GM18502 (cell line): ENCODE measurements at regions not wholly inside any gene's neighbourhood (a gene's known extent, or its start where the extent isn't known, plus 50 kb on each side); places are given as distances from the start of the nearest gene placed in this dataset.

Experiments
- ATAC-seq: cut with Tn5 transposase; IDR thresholded peaks from one replicate; pipeline ENCODE4 v1.9.1; 2021; ENCODE audit warnings: mild to moderate bottlenecking; ENCODE audit not compliant: unreplicated experiment, poor library complexity

DNA sequence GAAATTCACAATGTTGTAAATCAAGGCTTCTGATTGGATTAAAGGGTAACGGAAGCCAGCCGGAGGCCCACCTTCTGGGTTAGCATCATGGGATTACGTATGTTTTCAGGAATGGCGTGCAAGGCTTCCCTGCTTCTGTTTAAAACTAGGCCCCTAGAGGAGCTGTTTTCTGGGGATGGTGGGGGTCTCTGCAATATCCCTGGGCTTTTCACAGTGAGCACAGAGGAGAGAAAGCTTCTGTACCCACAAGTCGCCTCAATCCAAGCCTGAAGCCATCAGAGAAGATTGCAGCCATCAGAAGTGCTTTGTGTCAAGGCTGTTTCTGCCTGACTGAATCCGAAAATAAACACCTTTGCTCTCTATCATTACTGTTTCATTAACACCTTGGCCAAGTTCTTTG lies 226.9 kb upstream of the SMIM21 start:
- ATAC-seq: no peak

DNA sequence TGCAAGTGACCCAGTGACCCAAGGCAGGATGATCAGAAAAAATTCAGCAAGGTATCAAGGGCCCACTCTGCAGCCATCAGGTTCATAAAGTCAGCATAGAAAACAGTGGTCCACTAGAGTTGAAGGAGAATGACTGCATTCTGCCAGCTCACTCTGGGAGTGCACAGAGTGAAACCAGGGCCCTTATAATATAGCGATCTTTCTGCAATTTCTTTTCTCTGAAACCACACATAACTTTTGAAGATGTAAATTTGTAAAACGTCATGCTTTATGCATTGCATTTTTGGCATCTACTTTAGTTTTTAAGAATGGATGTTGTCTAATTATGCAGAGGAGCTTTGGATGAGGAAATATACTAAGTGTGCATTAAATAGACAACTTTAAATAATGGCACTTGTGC lies 225.0 kb upstream of the SMIM21 start:
- no peak for ATAC-seq

DNA sequence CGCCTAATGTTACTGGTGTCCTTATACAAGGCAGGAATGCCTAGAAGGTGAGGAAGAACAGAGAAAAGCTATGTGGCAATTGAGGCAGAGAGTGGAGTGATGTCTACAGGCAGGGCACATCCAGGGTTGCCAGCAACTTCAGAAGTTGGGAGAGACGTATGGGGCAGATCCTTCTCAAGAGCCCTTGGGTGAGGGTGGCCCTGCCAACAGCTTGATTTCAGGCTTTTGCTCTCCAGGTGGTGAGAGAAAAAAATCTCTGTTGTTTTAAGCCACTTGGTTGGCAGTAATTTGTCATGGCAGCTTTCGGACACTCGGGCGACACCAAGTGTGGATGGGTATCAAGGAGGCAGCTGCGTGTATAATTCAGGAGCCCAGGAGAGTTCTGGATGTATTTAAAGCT lies 217.4 kb upstream of the SMIM21 start:
- no peak for ATAC-seq

DNA sequence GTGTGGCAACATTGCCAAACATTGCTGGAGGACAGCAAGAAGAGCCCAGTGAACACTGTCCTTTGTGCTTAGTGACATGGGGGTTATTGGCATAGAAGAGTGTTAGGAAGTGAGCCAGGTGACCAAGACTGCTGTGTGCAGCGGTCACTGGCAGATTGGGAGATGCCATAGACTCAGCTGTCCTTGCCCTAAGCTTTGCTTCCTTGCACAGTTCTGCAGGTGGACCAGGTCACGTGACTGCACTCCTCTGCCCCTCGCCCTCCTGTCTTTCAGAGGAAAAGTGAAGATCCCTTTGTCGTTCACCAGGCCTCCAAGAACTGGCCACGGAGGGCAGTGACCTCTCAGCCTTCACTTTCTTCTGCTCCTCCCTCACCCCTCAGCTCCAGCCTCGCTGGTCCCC lies 215.6 kb upstream of the SMIM21 start:
- no peak for ATAC-seq

DNA sequence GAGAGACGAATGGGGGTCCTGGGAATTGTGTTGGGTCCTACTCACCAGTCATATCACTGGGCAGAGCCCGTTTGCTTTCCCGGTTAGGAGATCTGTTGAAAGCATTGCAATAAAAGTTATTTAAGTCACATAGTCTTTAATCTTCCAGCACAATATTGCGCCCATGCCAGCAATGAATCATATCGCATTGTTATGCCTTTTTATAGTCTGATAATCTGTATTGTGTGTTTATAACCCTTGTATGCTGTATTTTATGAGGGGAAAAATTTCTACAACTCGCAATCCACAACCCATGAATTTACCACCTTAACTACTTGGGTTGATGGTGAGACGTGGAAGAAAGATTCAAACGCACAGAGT lies 211.9 kb upstream of the SMIM21 start:
- ATAC-seq: no peak

DNA sequence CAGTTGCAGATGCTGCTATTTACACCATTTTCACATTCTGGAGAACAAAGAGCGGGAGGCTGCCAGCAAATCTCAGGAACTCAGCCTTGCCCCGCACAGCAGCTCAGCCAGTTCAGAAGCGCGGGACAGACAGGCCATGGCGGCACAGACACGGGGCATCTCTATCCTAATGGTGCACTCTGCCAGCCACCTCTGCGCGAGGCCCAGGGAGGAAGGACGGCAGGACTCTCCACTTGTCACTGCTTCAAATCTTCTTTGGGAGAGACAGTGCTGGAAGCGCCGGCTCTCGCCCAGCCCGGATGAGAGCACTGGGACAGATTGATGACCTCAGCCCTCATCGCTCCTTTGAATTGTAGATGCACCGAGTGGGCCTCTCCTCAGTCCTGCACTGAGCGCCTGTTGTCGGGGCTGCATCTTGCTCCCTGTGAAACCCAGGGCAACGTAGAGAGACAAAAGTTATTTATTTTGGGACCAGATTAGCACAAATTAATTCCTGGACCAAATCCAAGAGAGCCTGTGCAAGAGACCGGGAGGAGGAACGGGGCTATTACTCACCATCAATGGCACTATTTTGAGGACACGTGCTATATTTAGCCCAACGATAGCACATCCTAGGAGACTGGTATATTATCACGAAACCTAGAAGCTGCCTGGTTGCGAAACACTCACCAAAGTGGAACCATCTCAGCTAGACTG lies 211.4 kb upstream of the SMIM21 start:
- ATAC-seq: no peak

DNA sequence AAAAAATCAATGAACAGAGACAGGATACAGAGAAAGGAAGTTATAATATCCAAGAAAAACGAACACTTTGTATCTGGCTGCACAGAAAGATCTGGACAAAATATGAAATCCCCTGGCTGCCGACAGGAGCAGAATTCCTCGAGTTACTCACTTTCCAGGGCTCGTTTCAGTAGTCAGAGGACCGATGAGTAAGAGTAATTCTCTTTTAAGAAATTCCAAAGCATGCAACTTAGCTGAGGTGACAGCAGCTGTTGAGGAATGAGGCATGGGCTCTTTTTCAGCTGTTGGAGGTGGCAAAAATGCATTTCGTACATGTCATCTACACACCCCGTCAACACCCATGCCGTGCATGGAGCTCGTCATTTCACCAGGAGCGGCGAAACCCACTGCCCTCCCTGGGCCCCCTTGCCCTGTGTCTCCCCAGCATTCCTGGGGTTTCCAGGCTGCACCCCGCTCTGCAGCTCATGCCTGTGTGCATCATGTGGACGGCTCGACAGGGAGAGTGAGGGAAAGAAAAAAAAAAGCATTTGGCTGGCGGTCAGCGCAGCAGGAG lies 210.8 kb upstream of the SMIM21 start:
- ATAC-seq: no peak

DNA sequence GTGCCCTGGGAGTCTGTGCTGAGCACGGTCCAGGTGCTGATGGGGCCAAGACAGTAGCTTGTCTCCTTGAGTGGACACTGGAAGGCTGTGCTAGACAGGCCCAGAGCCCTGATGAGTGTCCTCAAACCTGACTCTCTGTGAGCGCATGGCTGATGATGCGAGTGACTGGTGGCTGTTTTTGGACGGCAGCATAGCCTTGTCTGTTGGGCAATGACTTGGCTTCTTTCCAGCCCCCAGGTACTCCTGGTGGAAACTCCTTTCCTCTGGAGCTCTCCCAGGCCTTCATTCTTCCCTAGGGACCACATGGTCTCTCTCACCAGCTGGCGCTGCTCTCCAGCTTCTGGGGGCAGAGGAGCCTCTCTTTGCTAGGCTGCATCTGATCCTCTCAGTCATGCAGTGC lies 207.6 kb upstream of the SMIM21 start:
- ATAC-seq: no peak

DNA sequence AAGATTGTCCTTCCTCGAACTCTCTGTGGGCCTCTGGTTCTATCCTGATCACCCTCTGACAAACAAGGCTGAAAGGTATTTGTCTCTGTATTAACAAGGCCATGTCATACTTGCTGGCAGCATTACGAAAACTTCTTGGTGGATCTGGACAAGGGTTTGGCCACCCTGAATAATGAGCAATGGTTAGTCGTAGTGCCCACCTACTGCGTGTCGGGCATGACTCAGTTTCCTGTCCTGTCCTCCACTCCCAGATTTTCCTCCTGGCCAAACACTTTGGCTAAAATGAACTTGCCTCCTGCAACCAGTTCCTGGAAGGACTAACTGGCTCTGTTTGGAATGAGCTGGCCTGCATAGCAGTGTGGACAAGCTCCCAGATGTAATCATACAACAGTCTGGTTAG lies 198.5 kb upstream of the SMIM21 start:
- ATAC-seq: no peak

DNA sequence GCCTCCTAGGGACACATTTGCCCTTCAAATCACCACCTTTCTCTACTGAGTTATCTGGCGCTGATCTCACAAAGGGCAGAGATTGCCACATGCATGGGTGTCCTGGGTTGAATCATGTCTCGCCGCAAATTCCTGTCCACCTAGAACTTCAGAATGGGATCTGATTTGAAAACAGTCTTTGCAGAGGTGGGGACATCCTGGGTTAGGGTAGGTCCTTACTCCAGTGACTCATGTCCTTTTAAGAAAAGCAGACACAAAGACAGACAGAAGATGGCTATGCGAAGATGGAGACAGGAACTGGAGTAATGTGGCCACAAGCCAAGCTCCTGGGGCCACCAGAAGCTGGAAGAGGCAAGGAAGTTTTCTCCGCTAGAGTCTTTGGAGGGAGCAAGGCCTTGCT lies 197.4 kb upstream of the SMIM21 start:
- ATAC-seq: no peak

DNA sequence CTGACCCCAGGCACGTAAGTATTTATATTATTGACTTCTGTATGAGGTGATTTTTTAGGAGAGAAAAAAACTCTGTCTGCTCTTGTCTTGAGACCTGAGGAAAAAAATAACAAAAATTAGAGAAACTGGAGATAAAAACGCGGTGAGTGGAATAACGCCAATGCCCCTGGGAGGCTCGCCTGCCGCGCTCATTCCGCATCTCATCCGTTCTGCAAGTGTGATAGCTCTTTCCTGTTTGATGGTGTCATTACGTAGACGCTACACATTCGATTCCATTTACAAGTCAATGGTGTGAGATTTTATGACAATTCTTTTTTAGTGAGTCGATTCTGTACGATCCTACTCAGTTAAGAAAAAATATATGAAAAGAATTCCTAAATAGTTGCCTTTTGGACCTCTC lies 194.3 kb upstream of the SMIM21 start:
- no peak for ATAC-seq

DNA sequence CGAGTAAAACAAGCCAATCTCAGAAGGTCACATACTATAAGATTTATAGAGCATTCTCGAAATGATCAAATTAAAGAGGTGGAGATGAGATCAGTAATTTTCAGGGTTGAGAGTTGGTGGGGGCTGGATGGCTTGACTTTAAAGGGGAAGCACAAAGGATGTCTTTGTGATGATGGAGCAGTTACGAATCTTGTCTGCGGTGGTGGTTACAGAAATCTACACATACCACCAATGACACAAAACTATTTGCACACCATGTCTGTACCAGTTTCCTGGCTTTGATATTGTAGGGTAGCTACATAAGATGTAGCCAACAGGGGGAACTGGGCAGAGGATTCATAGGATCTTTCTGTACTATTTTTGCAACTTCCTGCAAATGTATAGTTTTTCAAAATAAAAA lies 190.6 kb upstream of the SMIM21 start:
- ATAC-seq: no peak

DNA sequence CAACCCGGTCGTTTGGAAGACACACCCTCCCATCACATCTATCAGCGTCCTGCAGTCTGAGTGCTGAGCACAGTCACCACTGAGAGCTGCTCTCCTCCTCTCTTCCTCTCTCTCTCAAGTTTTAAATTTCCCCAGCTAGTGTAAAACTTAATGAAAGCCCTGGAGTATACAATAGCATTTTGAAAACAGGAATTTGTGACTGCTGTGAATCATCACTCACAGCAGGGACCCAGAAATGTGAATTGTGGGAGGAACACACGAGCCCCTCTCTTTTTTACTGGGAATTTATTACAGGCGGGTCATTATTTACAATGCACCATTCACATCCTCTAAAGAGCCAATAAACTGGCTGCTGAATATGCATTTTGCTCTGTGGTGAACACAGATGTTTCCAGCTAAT lies 185.0 kb upstream of the SMIM21 start:
- no peak for ATAC-seq

DNA sequence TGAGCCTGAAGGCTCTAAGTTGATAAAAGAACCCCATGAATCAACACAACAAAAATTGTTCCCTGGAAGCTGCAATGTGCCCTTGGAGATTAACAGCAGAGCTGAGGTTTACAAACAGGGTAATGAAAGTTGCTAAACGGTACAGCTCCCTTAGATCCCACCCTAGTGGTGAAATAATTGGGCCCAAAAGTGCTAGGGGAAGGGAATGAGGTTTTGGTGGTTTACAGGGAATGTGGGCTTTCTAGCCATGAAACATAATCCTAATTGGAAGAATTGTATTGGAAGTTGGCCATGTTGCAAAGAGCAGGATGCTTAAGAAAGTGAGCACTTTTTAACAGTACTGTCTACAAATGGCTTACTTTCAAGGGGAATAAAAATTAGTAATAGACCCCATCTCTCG lies 180.2 kb upstream of the SMIM21 start:
- ATAC-seq: no peak

DNA sequence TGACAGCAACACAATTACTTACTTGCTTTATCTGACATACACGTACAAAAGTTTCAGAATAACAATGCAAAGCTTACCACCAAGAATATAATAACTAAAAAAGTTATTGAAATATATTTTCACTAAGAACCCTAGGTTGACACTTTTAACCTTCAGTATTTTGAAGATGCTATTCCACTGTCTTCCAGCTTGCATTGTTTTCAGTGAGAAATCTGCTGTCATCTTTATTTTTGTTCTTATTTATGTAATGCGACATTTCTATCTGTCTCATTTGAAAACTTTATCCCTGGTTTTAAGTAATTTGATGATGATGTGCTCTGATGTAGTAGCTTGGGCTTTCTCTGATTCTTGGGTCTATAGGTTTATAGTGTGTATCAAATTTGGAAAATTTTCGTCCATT lies 165.0 kb upstream of the SMIM21 start:
- ATAC-seq: no peak

DNA sequence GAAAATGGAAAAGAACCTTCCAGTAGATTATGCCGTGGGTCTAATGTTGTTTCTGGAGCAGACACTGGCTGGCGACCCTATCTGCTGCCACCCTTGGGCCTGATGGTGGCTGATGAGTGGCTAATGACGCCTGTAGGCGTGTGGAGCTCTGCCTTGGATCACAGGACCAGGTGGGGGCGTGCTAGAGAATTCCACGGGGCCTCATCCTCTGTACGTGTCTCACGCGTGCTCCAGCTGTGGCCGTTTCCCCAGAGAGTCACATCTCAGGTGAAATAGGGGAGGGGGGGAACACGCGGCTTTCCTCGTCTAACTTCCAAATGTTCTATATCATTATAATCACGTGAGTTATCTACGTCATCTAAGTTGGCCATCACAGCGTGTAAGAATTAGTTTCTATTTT lies 160.9 kb upstream of the SMIM21 start:
- no peak for ATAC-seq

DNA sequence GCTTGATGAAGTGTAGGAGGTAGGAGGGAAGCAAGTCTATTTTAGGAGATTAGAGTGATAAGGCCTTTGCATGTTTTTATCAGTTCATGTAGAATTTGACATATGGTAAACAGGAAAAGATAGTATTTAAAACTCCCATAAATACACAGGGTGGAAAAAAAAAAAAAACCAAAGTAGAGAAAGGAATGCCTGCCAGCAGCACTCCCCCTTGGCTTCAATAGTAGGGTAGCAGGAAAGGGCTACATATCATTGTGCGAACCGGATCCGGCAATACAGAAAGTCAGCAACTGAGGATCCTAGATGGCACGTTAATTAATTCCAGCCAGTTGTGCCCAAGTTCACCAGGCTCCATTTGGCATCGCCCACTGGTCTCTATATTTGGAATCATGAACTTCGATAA lies 159.6 kb upstream of the SMIM21 start:
- ATAC-seq: no peak

DNA sequence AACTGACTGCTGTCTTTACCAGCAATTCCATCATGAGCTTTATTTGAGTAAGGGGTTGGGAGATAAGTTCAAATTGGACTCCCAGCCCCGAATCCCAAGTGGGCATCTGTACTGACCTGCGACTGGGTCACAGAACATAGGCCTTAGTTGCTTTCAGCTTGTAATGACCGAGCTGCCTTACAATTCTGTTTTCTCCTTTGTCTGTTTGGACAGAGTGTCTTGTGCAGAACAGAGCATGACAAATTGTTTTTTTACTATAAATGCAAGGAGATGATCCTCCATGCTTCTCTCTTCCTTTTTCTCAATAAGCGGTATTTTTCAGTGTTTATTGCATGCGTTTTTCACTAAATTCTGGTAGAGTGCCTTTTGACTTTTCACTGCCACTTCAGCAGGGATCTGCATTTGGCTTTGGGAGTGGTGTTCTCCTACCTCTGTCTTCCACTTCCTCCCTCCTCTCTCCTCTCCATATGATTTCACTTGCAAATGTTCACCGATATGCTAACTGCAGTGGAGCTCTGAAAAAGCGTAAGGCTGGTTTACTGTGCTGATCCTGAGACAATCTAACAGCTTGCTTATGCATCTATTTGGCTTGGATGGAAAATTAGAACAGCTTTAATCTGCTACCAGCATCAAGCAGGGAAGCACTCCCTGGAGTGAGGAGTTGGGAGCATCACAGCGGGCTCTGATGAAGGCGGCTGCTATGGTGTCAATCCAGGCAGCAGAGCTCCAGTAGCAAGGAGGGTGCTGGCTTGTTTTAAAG lies 158.8 kb upstream of the SMIM21 start:
- ATAC-seq: no peak

DNA sequence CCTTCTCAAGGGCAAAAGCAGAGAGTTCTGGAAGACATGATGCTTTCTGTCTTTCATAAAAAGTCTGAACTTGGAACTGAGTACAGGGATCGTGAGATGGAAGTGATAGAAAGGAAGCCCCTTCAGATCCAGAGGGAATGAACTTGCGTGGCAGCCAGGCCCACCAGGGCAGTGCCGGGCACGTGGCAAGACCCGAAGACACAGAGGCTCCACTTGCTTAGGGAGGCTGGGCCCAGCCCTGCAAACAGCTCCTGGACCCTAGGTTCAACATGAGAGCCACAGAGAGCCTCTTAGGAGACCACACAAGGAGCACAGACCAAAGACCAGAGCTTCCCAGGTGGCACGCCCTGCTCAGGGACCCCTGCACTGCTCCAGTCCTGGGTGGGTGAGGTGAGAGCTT lies 155.4 kb upstream of the SMIM21 start:
- ATAC-seq: no peak

DNA sequence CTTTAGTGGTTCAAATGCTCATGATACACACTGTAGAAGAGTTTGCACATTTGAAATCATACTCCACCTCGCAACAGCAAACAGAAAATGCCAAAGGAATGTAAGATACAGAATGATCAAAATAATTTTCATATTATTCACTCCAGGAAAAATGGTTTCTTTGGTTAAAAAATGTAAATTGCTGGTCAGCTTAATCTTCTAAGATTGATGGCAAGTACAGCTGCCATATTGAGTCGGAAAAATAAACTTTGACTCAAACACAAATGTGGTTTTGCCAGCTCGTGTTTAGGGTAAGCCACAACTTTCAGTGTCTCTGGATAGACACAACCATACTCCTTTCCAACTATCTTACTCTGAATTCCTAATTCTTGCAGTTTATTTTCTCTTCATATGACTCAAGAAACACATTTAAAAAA lies 154.9 kb upstream of the SMIM21 start:
- no peak for ATAC-seq

DNA sequence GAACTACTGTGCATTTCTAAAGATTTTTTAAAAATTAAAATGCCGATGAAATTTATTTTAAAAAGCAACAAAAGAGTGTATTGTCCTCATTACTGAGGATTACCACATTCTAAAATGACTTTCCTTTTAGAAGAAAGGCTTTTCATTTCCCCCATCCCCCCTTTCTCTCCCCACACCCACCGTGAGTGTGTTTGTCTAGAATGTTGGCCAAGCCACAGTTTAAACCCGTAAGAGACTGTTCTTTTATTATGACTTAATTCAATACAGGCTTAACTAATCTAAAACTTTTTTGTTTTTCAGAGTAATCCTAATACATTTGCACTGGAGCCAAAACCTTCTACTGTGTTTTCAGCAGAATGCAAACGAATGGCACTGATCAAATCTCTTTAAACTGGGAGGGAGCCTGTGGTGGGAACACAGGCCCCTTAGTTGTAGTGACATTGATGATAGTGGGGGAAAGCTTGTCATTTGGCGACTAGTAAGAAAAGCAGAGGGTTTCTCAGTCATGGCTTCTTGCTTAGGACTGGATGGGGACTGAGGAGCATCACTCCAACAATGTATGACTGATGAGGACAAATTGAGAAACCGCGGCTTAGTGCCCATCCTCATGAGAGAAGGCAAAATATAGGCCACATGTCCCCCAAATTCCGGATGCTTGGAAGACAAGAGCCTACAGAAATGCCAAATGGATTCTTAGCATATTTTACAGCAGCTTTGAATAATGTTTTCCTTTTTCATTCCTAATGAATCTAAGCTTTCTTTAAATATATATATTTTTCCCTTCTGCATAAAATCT lies 154.0 kb upstream of the SMIM21 start:
- no peak for ATAC-seq
